HepG2 (cell line): ENCODE measurements at regions not wholly inside any gene's neighbourhood (a gene's known extent, or its start where the extent isn't known, plus 50 kb on each side); places are given as distances from the start of the nearest gene placed in this dataset.
A peak's percentile ranks its signal among the peaks of the same experiment; 100 is the strongest.

Experiments
- ATAC-seq: fragments of 200-7000 bp; cut with Tn5 transposase; 3 replicates; pipeline ENCODE4 v1.9.1; 2020; ENCODE audit warnings: mild to moderate bottlenecking, moderate library complexity
- BruUV-seq: library from RNA; stranded (reverse); fragments of 400-500 nt; replicated peaks from 2 replicates; lab custom pipeline; 2021; lab: Mats Ljungman, UMichigan
- CTCF ChIA-PET: fragments of 300-600 bp; formaldehyde crosslinking; extraction: SDS; loops from one replicate; lab custom pipeline; 2021; ENCODE audit warnings: low total read pairs, inconsistent platforms, low intra/inter-chr PET ratio; lab: Yijun Ruan, JAX
- POLR2A ChIA-PET: fragments of 350-600 bp; sonication (Branson Sonifier 250); formaldehyde crosslinking; loops from one replicate; lab custom pipeline; 2020; ENCODE audit warnings: antibody characterized with exemption, inconsistent platforms; lab: Yijun Ruan, JAX
- DNase-seq: peaks from one replicate; pipeline ENCODE4 v3.0.0-alpha.2; 2015; ENCODE audit warnings: low spot score
- FAIRE-seq: peaks from 3 replicates; lab custom pipeline; 2011; peaks lifted over from hg19 to GRCh38; lab: Jason Lieb, UNC
- H2AFZ ChIP-seq: one replicate; pipeline ENCODE4 v1.6.1; 2011; ENCODE audit warnings: low read length, inconsistent platforms
- H3K27ac ChIP-seq: fragments of 300-600 bp; 3 replicates; pipeline ENCODE4 v1.8.0; 2011; ENCODE audit warnings: mixed run types, mild to moderate bottlenecking, mixed read lengths, low read length, inconsistent platforms; ENCODE audit not compliant: insufficient read depth; ENCODE audit errors: extremely low read length
- H3K27me3 ChIP-seq, 2 experiments: fragments of 200-600 bp in 1 of 2; 2 replicates in 1 of 2; 3 replicates in 1 of 2; pipeline versions ENCODE4 v1.6.0 to v1.8.0; 2011; ENCODE audit warnings: low read length in 2 of 2, mild to moderate bottlenecking in 2 of 2, moderate library complexity in 2 of 2, inconsistent platforms in 1 of 2; ENCODE audit not compliant: insufficient read depth in 2 of 2, control insufficient read depth in 1 of 2
- H3K36me3 ChIP-seq, 2 experiments: fragments of 200-600 bp in 1 of 2; replicated peaks in 1 of 2; 2 replicates in 1 of 2; 3 replicates in 1 of 2; pipeline versions ENCODE4 v1.5.1 to v1.8.0; 2011; ENCODE audit warnings: low read length in 2 of 2, inconsistent platforms in 1 of 2; ENCODE audit not compliant: insufficient read depth in 2 of 2, control insufficient read depth in 1 of 2
- H3K4me1 ChIP-seq: 2 replicates; pipeline ENCODE4 v1.5.1; 2012; ENCODE audit warnings: low read length, inconsistent platforms; ENCODE audit not compliant: insufficient read depth
- H3K4me2 ChIP-seq: 2 replicates; pipeline ENCODE4 v1.6.0; 2011; ENCODE audit warnings: low read depth, low read length, inconsistent platforms
- H3K4me3 ChIP-seq, 3 experiments: fragments of 200-600 bp in 1 of 3; sonication (generic), shearing (Covaris generic) in 1 of 3; replicated peaks in 1 of 3; 2 replicates each; pipeline ENCODE4 v1.5.1; 2011 to 2016; ENCODE audit warnings: low read length in 3 of 3, inconsistent platforms in 2 of 3, low read depth in 2 of 3, mild to moderate bottlenecking in 2 of 3, control low read depth in 1 of 3, mixed read lengths in 1 of 3; ENCODE audit not compliant: insufficient read depth in 1 of 3
- H3K79me2 ChIP-seq: one replicate; pipeline ENCODE4 v1.6.1; 2011; ENCODE audit warnings: low read length, inconsistent platforms; ENCODE audit not compliant: insufficient read depth
- H3K9ac ChIP-seq: 2 replicates; pipeline ENCODE4 v1.6.0; 2011; ENCODE audit warnings: mild to moderate bottlenecking, low read depth, low read length, inconsistent platforms; ENCODE audit not compliant: insufficient read depth
- H3K9me3 ChIP-seq: 2 replicates; pipeline ENCODE4 v1.5.1; 2012; ENCODE audit warnings: mild to moderate bottlenecking, low read length
- H4K20me1 ChIP-seq: 2 replicates; pipeline ENCODE4 v1.6.0; 2011; ENCODE audit warnings: inconsistent platforms, mild to moderate bottlenecking, low read length, moderate library complexity; ENCODE audit not compliant: insufficient read depth
- BCL3 ChIP-seq: sonication (generic); formaldehyde crosslinking; IDR thresholded peaks from 2 replicates; pipeline ENCODE4 v1.5.1; 2020; ENCODE audit warnings: mild to moderate bottlenecking, missing genetic modification reagents, moderate library complexity
- ERF ChIP-seq: IDR thresholded peaks from 2 replicates; pipeline ENCODE4 v1.6.1; 2018; ENCODE audit warnings: missing biosample characterization, missing genetic modification reagents
- FIP1L1 ChIP-seq: fragments of 200-400 bp; formaldehyde crosslinking; IDR thresholded peaks from 2 replicates; pipeline ENCODE4 v1.6.1; 2018; ENCODE audit warnings: low read depth, mild to moderate bottlenecking, low read length, moderate library complexity, borderline replicate concordance; ENCODE audit not compliant: insufficient read depth
- GATA4 ChIP-seq: sonication (generic); IDR thresholded peaks from 2 replicates; pipeline ENCODE4 v1.6.1; 2016; ENCODE audit warnings: antibody characterized with exemption, low read depth, borderline replicate concordance
- HNRNPUL1 ChIP-seq: fragments of 200-400 bp; formaldehyde crosslinking; IDR thresholded peaks from 2 replicates; pipeline ENCODE4 v1.6.1; 2017; ENCODE audit warnings: low read depth, mild to moderate bottlenecking, low read length, moderate library complexity
- HOXA3 ChIP-seq: sonication (generic); formaldehyde crosslinking; IDR thresholded peaks from 2 replicates; pipeline ENCODE4 v1.5.0; 2020; ENCODE audit warnings: missing genetic modification reagents
- MEIS1 ChIP-seq: sonication (generic); formaldehyde crosslinking; IDR thresholded peaks from 2 replicates; pipeline ENCODE4 v1.9.0; 2021; ENCODE audit warnings: mild to moderate bottlenecking, missing genetic modification reagents, moderate library complexity, borderline replicate concordance
- MYC ChIP-seq: sonication (generic); formaldehyde crosslinking; IDR thresholded peaks from 2 replicates; pipeline ENCODE4 v1.9.0; 2021; ENCODE audit warnings: missing genetic modification reagents, borderline replicate concordance
- NR2F1 ChIP-seq, 2 experiments: fragments of 450-650 bp in 1 of 2; formaldehyde crosslinking in 1 of 2; IDR thresholded peaks; 2 replicates each; pipeline versions ENCODE4 v1.5.0 to v1.6.1; 2016 to 2020; ENCODE audit warnings: mild to moderate bottlenecking in 1 of 2, missing compliant biosample characterization in 1 of 2, missing genetic modification reagents in 1 of 2, moderate library complexity in 1 of 2
- PRDM4 ChIP-seq: sonication (generic); formaldehyde crosslinking; IDR thresholded peaks from 2 replicates; pipeline ENCODE4 v1.9.0; 2021; ENCODE audit warnings: missing genetic modification reagents, borderline replicate concordance
- RXRA ChIP-seq: sonication (generic); formaldehyde crosslinking; IDR thresholded peaks from 2 replicates; pipeline ENCODE4 v1.5.1; 2020; ENCODE audit warnings: missing genetic modification reagents
- TARDBP ChIP-seq: sonication (generic); formaldehyde crosslinking; IDR thresholded peaks from 2 replicates; pipeline ENCODE4 v1.8.0; 2022; ENCODE audit warnings: mild to moderate bottlenecking, missing genetic modification reagents
- ZNF205 ChIP-seq: IDR thresholded peaks from 2 replicates; pipeline ENCODE4 v1.6.1; 2018; ENCODE audit warnings: missing biosample characterization, missing genetic modification reagents
- ZNF605 ChIP-seq: sonication (generic); formaldehyde crosslinking; IDR thresholded peaks from 2 replicates; pipeline ENCODE4 v1.8.0; 2022; ENCODE audit warnings: mild to moderate bottlenecking, missing genetic modification reagents
- WGBS: methylation state at CpG from one replicate; pipeline ENCODE4 v1.1.6; 2017; ENCODE audit warnings: low lambda C conversion rate; 5-methylcytosine and 5-hydroxymethylcytosine counted together
- in situ Hi-C: cut with HindIII; loops from 2 replicates; pipeline ENCODE4 v1.10.0; 2017; ENCODE audit warnings: low pct_unique_long_range_greater_than_20kb; ENCODE audit not compliant: extremely low pct_ligation_motif_present
- intact Hi-C: fragments of 100-400 bp; cut with micrococcal nuclease; formaldehyde crosslinking; loops from one replicate; pipeline ENCODE4 v1.10.0; 2022; ENCODE audit not compliant: unreplicated experiment
- TF ChIP-seq, protein P1 (sequence below): sonication (generic); formaldehyde crosslinking; IDR thresholded peaks from 2 replicates; pipeline ENCODE4 v1.4.0; 2020; ENCODE audit warnings: mild to moderate bottlenecking, missing genetic modification reagents
- TF ChIP-seq, protein P2 (sequence below): sonication (generic); formaldehyde crosslinking; IDR thresholded peaks from 2 replicates; pipeline ENCODE4 v1.5.0; 2020; ENCODE audit warnings: mild to moderate bottlenecking, missing genetic modification reagents, borderline replicate concordance

DNA sequence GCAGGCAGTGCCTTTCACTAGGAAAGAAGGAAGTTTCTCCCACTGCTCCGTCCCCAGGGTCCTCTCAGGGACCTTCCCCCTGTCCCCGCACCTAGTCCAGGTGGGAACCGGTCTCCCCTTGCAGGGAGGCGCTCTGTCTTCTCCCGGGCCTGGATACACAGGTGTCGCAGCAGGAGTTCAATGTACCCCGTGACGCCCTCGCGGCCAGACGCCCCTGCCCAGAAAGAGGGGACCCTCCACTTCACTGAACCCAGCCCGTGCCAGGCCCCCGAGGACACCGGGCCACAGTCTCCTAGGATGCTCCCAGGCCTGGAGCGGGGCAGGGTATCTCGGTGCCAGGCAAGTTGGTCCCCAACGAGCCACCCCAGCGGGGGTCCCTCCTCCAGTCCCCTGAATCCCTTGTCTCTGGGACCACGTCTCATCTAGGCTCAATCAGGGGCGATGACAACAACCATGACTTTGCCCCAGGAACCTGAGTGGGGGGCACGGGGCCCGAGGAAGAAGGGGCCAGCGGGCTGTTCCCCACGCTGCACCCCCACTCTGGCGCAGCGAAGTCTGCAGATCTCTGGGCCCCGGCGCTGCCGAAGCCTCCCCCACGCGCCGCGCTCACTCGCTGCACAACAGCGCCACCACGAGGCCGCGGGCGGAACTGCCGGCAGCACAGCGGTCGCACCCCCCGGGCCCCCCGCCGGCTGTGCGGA is 103.0 kb downstream of the EDN3 start:
- H4K20me1 ChIP-seq: peaks cover 4% of the 10 kb centered on the region; the same call in 1 of the 2 replicates
- in situ Hi-C loops: loop anchor here (5.0 kb wide), 2 partner anchors 316 to 531 kb away; no protein-coding TSS in a partner anchor
- no peaks in the 10 kb centered on the region for H3K79me2 ChIP-seq
- no peaks in the 10 kb centered on the region for H3K4me1 ChIP-seq
- POLR2A ChIA-PET: no interaction called here
- no peak for DNase-seq
- intact Hi-C loops: loop anchor here (1.0 to 5.0 kb wide), 2 partner anchors 315 to 531 kb away; no protein-coding TSS in a partner anchor
- no peak overlapping the region for H3K9ac ChIP-seq
- 17% methylated on average over 29 of the region's 46 CpGs for WGBS
- no peak overlapping the region; a peak in 1 of 6 replicates for H3K4me3 ChIP-seq
- FAIRE-seq: peak; percentile 28
- no peaks in the 10 kb centered on the region for H3K9me3 ChIP-seq
- H3K27me3 ChIP-seq: peaks cover 25 to 97% of the 10 kb centered on the region in 2 experiments
- no peak overlapping the region for H2AFZ ChIP-seq
- ATAC-seq: peak; percentile 88
- peak overlapping the region; percentile 19; the same call in 1 of the 2 replicates for H3K4me2 ChIP-seq
- H3K27ac ChIP-seq: no peak overlapping the region
- H3K36me3 ChIP-seq: no peaks in the 10 kb centered on the region
- CTCF ChIA-PET: interaction anchor here (1.5 to 2.1 kb wide), 3 partner anchors 315 to 535 kb away, joined by 5 to 15 read pairs (median 9); no protein-coding TSS in a partner anchor
- BruUV-seq: no TSS peak
- TF ChIP-seq BCL3 (0 out of 2 replicates have a peak, but pooled peaks have one; percentile 56), FIP1L1 (0 out of 2 replicates have a peak, but pooled peaks have one; percentile 57), ERF (0 out of 2 replicates have a peak, but pooled peaks have one; percentile 56), MEIS1 (CRISPR knock-in tag) (peak; percentile 69; the same call in 1 of the 2 replicates), MYC (peak; percentile 67; the same call in 1 of the 2 replicates), TARDBP (CRISPR knock-in tag) (no peak), ZNF605 (CRISPR knock-in tag) (peak; percentile 48; the same call in 1 of the 2 replicates), RXRA (CRISPR knock-in tag) (0 out of 2 replicates have a peak, but pooled peaks have one; percentile 28), HNRNPUL1 (no peak), NR2F1 (CRISPR knock-in tag; IDR thresholded peaks at IDR 0.05) (no peak), ZNF205 (0 out of 2 replicates have a peak, but pooled peaks have one; percentile 33), HOXA3 (CRISPR knock-in tag) (peak; percentile 66; the same call in 1 of the 2 replicates), GATA4 (no peak), PRDM4 (CRISPR knock-in tag) (0 out of 2 replicates have a peak, but pooled peaks have one; percentile 34)
- TF ChIP-seq, protein P1, sequence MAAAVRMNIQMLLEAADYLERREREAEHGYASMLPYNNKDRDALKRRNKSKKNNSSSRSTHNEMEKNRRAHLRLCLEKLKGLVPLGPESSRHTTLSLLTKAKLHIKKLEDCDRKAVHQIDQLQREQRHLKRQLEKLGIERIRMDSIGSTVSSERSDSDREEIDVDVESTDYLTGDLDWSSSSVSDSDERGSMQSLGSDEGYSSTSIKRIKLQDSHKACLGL (CRISPR knock-in tag): peak; percentile 47; the same call in 1 of the 2 replicates
- TF ChIP-seq, protein P2, sequence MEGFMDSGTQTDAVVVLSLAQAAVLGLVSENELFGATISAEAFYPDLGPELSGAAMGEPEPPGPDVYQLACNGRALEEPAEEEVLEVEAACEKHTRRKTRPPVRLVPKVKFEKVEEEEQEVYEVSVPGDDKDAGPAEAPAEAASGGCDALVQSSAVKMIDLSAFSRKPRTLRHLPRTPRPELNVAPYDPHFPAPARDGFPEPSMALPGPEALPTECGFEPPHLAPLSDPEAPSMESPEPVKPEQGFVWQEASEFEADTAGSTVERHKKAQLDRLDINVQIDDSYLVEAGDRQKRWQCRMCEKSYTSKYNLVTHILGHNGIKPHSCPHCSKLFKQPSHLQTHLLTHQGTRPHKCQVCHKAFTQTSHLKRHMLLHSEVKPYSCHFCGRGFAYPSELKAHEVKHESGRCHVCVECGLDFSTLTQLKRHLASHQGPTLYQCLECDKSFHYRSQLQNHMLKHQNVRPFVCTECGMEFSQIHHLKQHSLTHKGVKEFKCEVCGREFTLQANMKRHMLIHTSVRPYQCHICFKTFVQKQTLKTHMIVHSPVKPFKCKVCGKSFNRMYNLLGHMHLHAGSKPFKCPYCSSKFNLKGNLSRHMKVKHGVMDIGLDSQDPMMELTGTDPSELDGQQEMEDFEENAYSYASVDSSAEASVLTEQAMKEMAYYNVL (CRISPR knock-in tag): 0 out of 2 replicates have a peak, but pooled peaks have one; percentile 38
